ENCODE measurements at regions not wholly inside any gene's neighbourhood (a gene's known extent, or its start where the extent isn't known, plus 50 kb on each side); places are given as distances from the start of the nearest gene placed in this dataset.

GRCh38 chr10:33899578-33900531 is 565.4 kb upstream of the NRP1 start:
- Mint-ChIP-seq H3K27ac (ENCODE audit: unreplicated experiment) (no peak overlapping the region), H3K4me3 (ENCODE audit: unreplicated experiment) (no peak overlapping the region), H3K4me1 (ENCODE audit: low read depth, unreplicated experiment) (no peaks in the 10 kb centered on the region), H3K36me3 (ENCODE audit: insufficient read depth, unreplicated experiment) (no peaks in the 10 kb centered on the region), H3K27me3 (ENCODE audit: insufficient read depth, unreplicated experiment) (no peaks in the 10 kb centered on the region), H3K9me3 (ENCODE audit: unreplicated experiment) (peaks cover 20% of the 10 kb centered on the region)
- peaks cover 4% of the 10 kb centered on the region; the same call in 1 of the 2 replicates for H3K9me3 ChIP-seq
- 0 out of 2 replicates have a peak, but pooled peaks cover 9% of the 10 kb centered on the region for H3K4me1 ChIP-seq
- no TSS peak for BruUV-seq (replicated peaks)
- no peak for DNase-seq
- no peak for TF ChIP-seq CTCF (IDR thresholded peaks at IDR 0.05; ENCODE audit: insufficient read depth in 1 of 2, low read depth in 1 of 2, low read length in 1 of 2, severe bottlenecking in 1 of 2, unreplicated experiment in 1 of 2)
- no peaks in the 10 kb centered on the region for H3K27me3 ChIP-seq (replicated peaks; ENCODE audit: control insufficient read depth, insufficient read depth, low read length)
- ChIA-PET CTCF (no interaction called here), POLR2A (no interaction called here)
- no peaks in the 10 kb centered on the region for H3K36me3 ChIP-seq (ENCODE audit: control insufficient read depth, insufficient read depth, low read length)
- intact Hi-C loops (cut with micrococcal nuclease; ENCODE audit: unreplicated experiment) = no loop called here
- H3K4me3 ChIP-seq (ENCODE audit: low read depth, low read length) = no peak overlapping the region

GRCh38 chr10:33897291-33897752 is 562.9 kb upstream of the NRP1 start:
- Histone ChIP-seq H3K9me3 (peaks cover 4% of the 10 kb centered on the region; the same call in 1 of the 2 replicates), H3K4me1 (0 out of 2 replicates have a peak, but pooled peaks cover 9% of the 10 kb centered on the region), H3K27me3 (replicated peaks; ENCODE audit: control insufficient read depth, insufficient read depth, low read length) (no peaks in the 10 kb centered on the region), H3K36me3 (ENCODE audit: control insufficient read depth, insufficient read depth, low read length) (no peaks in the 10 kb centered on the region), H3K4me3 (ENCODE audit: low read depth, low read length) (no peak overlapping the region)
- H3K9me3 Mint-ChIP-seq (ENCODE audit: unreplicated experiment) = peaks cover 20% of the 10 kb centered on the region
- no peak for TF ChIP-seq CTCF (IDR thresholded peaks at IDR 0.05; ENCODE audit: insufficient read depth in 1 of 2, low read depth in 1 of 2, low read length in 1 of 2, severe bottlenecking in 1 of 2, unreplicated experiment in 1 of 2)
- ChIA-PET POLR2A (no interaction called here), CTCF (no interaction called here)
- BruUV-seq (replicated peaks) = no TSS peak
- no peak for DNase-seq
- no peaks in the 10 kb centered on the region for H3K4me1 Mint-ChIP-seq (ENCODE audit: low read depth, unreplicated experiment)
- no peak overlapping the region for H3K4me3 Mint-ChIP-seq (ENCODE audit: unreplicated experiment)
- intact Hi-C loops (cut with micrococcal nuclease; ENCODE audit: unreplicated experiment) = no loop called here
- no peaks in the 10 kb centered on the region for H3K36me3 Mint-ChIP-seq (ENCODE audit: insufficient read depth, unreplicated experiment)
- no peaks in the 10 kb centered on the region for H3K27me3 Mint-ChIP-seq (ENCODE audit: insufficient read depth, unreplicated experiment)
- H3K27ac Mint-ChIP-seq (ENCODE audit: unreplicated experiment) = no peak overlapping the region

GRCh38 chr10:33893506-33893905 is 559.0 kb upstream of the NRP1 start:
- H3K4me1 Mint-ChIP-seq (ENCODE audit: low read depth, unreplicated experiment) = no peaks in the 10 kb centered on the region
- Histone ChIP-seq H3K4me3 (ENCODE audit: low read depth, low read length) (no peak overlapping the region), H3K36me3 (ENCODE audit: control insufficient read depth, insufficient read depth, low read length) (no peaks in the 10 kb centered on the region), H3K27me3 (replicated peaks; ENCODE audit: control insufficient read depth, insufficient read depth, low read length) (no peaks in the 10 kb centered on the region), H3K4me1 (no peaks in the 10 kb centered on the region), H3K9me3 (no peaks in the 10 kb centered on the region; the same call in 1 of the 2 replicates)
- POLR2A ChIA-PET = no interaction called here
- no peak for DNase-seq
- TF ChIP-seq CTCF (IDR thresholded peaks at IDR 0.05; ENCODE audit: insufficient read depth in 1 of 2, low read depth in 1 of 2, low read length in 1 of 2, severe bottlenecking in 1 of 2, unreplicated experiment in 1 of 2) = no peak
- no peak overlapping the region for H3K4me3 Mint-ChIP-seq (ENCODE audit: unreplicated experiment)
- H3K36me3 Mint-ChIP-seq (ENCODE audit: insufficient read depth, unreplicated experiment) = no peaks in the 10 kb centered on the region
- CTCF ChIA-PET = no interaction called here
- intact Hi-C loops (cut with micrococcal nuclease; ENCODE audit: unreplicated experiment) = no loop called here
- BruUV-seq (replicated peaks) = no TSS peak
- peaks cover 20% of the 10 kb centered on the region for H3K9me3 Mint-ChIP-seq (ENCODE audit: unreplicated experiment)
- no peaks in the 10 kb centered on the region for H3K27me3 Mint-ChIP-seq (ENCODE audit: insufficient read depth, unreplicated experiment)
- no peak overlapping the region for H3K27ac Mint-ChIP-seq (ENCODE audit: unreplicated experiment)

All from Caco-2 (cell line).